ENCODE measurements at regions not wholly inside any gene's neighbourhood (a gene's known extent, or its start where the extent isn't known, plus 50 kb on each side); places are given as distances from the start of the nearest gene placed in this dataset.

DNA sequence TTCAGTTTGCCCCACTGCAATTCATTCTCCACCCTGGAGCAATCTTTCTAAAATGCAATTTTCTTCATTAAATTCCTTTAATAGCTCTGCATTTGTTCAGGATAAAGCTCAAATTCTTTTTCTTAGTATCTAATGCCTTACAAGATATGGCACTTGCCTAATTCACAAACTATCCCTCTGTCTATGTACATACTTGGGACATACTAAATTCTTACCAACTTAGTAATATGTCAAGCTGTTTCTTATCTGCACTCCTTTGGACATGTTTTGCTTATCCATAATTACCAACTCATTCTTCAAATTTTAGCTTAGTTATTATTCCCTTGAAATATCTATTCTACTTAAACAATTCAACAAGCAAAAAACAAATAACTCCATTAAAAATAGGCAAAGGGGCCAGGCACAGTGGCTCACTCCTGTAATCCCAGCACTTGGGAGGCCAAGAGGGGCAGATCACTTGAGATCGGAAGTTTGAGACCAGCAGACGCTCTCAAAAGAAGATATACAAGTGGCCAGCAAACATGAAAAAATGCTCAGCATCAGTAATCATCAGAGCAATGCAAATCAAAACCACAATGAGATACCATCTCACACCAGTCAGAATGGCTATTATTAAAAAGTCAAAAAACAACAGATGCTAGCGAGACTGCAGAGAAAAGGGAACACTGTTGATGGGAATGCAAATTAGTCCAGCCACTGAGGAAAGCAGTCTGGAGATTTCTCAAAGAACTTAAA is 96.9 kb downstream of the FAM76B start:
- no peak overlapping the region for H3K4me3 ChIP-seq (ENCODE audit: low read depth, low read length)
- TF ChIP-seq, protein P1, sequence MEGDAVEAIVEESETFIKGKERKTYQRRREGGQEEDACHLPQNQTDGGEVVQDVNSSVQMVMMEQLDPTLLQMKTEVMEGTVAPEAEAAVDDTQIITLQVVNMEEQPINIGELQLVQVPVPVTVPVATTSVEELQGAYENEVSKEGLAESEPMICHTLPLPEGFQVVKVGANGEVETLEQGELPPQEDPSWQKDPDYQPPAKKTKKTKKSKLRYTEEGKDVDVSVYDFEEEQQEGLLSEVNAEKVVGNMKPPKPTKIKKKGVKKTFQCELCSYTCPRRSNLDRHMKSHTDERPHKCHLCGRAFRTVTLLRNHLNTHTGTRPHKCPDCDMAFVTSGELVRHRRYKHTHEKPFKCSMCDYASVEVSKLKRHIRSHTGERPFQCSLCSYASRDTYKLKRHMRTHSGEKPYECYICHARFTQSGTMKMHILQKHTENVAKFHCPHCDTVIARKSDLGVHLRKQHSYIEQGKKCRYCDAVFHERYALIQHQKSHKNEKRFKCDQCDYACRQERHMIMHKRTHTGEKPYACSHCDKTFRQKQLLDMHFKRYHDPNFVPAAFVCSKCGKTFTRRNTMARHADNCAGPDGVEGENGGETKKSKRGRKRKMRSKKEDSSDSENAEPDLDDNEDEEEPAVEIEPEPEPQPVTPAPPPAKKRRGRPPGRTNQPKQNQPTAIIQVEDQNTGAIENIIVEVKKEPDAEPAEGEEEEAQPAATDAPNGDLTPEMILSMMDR (IDR thresholded peaks at IDR 0.05; ENCODE audit: borderline replicate concordance, insufficient read depth, low read depth, low read length): no peak

DNA sequence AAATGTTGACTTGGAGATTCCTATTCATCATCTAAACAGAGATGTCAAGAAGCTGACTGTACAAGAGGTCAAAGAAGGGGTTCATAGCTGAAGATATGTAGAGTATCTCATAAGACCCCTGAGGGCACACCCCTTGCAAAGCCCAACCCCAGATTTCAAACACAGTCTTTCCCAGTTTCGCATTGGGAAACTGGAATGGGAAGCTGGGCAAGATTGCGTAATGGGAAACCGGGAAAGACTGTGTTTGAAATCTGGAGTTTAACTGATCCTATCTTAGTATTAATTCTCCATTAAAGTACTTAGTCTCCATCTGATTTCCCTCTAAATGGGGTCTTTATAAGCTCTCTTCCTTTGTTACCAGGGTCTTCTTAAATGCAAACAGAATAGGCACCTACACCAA is 99.5 kb downstream of the FAM76B start:
- H3K4me3 ChIP-seq (ENCODE audit: low read depth, low read length): no peak overlapping the region
- TF ChIP-seq, protein P1 (IDR thresholded peaks at IDR 0.05; ENCODE audit: borderline replicate concordance, insufficient read depth, low read depth, low read length): no peak

DNA sequence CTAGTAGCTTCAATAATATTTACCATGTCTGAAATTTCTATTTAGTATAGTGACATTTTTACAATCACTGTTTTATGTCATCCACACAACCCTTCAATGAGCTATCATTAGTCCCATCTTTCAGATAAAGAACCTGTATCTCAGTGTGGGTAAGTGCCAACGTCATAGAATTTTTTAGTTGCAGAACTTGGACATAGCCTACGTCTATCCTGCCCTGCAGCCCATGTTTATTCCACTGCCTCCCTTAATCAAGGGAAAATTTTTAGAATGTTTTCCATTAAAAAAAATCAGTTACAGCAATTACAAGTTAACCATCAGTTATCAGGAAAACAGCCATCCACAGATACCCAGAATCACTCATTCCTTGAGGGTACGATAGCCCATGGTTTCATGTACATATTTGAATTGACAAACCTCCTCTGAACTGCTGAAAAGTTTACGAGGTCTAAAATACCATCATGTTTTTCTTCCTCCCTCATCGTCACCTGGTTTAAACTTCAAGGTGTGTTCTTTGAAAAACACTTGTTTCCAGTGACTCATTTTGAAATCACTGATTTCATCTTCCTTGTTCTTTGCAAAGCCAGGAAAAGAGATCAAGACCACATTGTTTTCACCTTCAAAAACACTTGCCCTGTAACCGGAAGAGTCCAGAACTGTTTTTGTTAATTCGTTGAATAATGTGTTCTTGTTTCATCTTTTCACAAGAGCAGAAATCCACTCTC is 100.9 kb downstream of the FAM76B start:
- TF ChIP-seq, protein P1 (IDR thresholded peaks at IDR 0.05; ENCODE audit: borderline replicate concordance, insufficient read depth, low read depth, low read length): no peak
- H3K4me3 ChIP-seq (ENCODE audit: low read depth, low read length): no peak overlapping the region

DNA sequence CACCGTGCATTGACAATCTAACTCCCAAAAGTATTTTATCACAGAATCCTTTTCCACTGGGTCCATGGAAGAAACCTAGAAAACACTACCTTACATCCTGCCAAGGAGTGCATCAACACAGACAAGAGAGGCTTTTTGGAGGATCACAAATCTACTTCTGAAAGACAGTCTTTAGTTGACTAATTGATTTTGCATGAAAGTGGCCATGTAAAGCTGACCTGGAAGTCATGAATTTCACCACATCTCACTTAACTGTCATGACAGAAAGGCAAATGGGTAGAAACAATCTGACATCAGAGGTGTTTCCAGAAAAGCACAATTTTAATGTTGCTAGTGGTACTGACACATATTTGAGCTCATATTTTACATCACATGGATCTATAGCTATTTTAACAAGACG is 101.6 kb downstream of the FAM76B start:
- no peak overlapping the region for H3K4me3 ChIP-seq (ENCODE audit: low read depth, low read length)
- TF ChIP-seq, protein P1 (IDR thresholded peaks at IDR 0.05; ENCODE audit: borderline replicate concordance, insufficient read depth, low read depth, low read length): no peak

DNA sequence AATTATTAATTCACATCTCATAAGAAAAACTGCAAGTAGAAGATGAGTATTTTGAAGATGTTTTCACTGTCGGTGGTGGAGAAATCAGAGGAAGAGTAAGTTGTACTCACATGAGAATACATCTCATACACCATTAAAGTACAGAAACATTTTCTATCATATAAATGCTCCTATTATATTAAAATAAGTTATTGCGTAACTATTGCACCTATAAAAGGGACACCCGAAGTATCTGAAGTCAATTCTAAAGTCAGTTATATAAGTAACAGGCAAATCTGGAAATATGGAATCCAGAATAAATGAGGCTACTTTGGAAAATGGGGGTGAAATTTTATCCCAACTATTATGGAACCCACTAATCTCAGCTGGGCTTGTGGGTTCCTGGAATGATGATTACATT is 103.3 kb downstream of the FAM76B start:
- no peak overlapping the region for H3K4me3 ChIP-seq (ENCODE audit: low read depth, low read length)
- TF ChIP-seq, protein P1 (IDR thresholded peaks at IDR 0.05; ENCODE audit: borderline replicate concordance, insufficient read depth, low read depth, low read length): no peak

DNA sequence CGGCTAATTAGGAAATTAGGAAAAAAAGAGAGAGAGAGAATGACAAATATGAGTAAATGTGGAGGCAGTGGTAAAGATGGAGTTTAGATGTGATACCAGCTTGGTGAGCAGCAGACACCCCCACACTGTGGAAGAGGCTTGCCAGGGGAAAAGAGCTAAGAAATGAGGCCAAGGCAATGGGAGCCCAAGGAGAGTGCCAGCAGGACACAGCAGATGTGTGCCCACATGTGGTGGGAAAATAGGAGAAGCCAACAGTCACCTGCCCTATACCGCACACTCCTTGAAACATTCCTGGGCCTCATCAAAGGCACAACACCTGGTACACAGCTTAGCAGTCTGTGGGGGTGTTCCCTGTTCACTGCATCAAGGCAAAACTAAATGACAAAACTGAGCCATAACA is 104.9 kb downstream of the FAM76B start:
- TF ChIP-seq, protein P1 (IDR thresholded peaks at IDR 0.05; ENCODE audit: borderline replicate concordance, insufficient read depth, low read depth, low read length): no peak
- no peak overlapping the region for H3K4me3 ChIP-seq (ENCODE audit: low read depth, low read length)

DNA sequence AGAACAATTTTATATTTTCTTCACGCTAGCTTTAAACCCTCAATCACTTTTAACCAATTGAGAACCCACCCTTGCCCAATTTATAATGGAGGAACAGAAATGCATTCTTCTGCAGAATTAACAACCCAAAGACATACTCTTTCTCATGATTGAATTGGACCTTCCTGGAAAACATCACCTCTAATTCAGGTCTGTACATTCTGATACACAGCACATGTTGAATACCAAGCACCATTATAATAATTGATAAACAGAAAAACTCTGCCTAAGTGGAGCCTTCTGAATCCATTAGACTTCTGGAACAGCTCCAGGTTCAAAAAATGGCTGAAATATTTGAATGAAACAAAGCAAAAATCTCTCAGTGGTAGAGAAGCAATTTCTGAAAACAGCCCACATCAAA is 105.4 kb downstream of the FAM76B start:
- TF ChIP-seq, protein P1 (IDR thresholded peaks at IDR 0.05; ENCODE audit: borderline replicate concordance, insufficient read depth, low read depth, low read length): no peak
- H3K4me3 ChIP-seq (ENCODE audit: low read depth, low read length): no peak overlapping the region

Measured in GM12875 (cell line).